CD8-positive, alpha-beta memory T cell (primary cell): ENCODE measurements at regions not wholly inside any gene's neighbourhood (a gene's known extent, or its start where the extent isn't known, plus 50 kb on each side); places are given as distances from the start of the nearest gene placed in this dataset.
A peak's percentile ranks its signal among the peaks of the same experiment; 100 is the strongest.
"Not testable (repeated sequence)": the region's sequence is repeated elsewhere in the genome, so short reads cannot be mapped to it uniquely, and the experiment has no call there.

ENCODE experiments used
- CTCF ChIA-PET: fragments of 350-600 bp; sonication (Branson Sonifier 250); formaldehyde crosslinking; loops from one replicate; lab custom pipeline; 2021; ENCODE audit warnings: antibody characterized with exemption; lab: Charles Lee
- POLR2A ChIA-PET: fragments of 350-600 bp; sonication (Branson Sonifier 250); formaldehyde crosslinking; loops from one replicate; lab custom pipeline; 2021; ENCODE audit warnings: antibody characterized with exemption; lab: Charles Lee
- DNase-seq, 5 donors: peaks; one replicate each; pipeline versions ENCODE4 v3.0.0 to v3.0.0-alpha.2; 2020 to 2022; ENCODE audit warnings: mixed read lengths in 1 of 5
- H3K27ac ChIP-seq: one replicate; pipeline ENCODE4 v1.7.0; 2013; ENCODE audit warnings: low read depth, mild to moderate bottlenecking, low read length, moderate library complexity
- H3K27me3 ChIP-seq: 2 replicates; pipeline ENCODE4 v1.7.0; 2013; ENCODE audit warnings: low read length, mild to moderate bottlenecking; ENCODE audit not compliant: insufficient read depth, poor library complexity, severe bottlenecking
- H3K36me3 ChIP-seq: 2 replicates; pipeline ENCODE4 v1.7.0; 2013; ENCODE audit warnings: mild to moderate bottlenecking, low read length, moderate library complexity; ENCODE audit not compliant: insufficient read depth
- H3K4me1 ChIP-seq: 2 replicates; pipeline ENCODE4 v1.7.0; 2013; ENCODE audit warnings: mild to moderate bottlenecking, low read length, moderate library complexity; ENCODE audit not compliant: insufficient read depth
- H3K4me3 ChIP-seq: 2 replicates; pipeline ENCODE4 v1.7.0; 2013; ENCODE audit warnings: mild to moderate bottlenecking, low read length
- H3K9me3 ChIP-seq: 2 replicates; pipeline ENCODE4 v1.7.0; 2013; ENCODE audit warnings: mild to moderate bottlenecking, low read length
- H3K27ac Mint-ChIP-seq, 8 donors: one replicate each; pipeline ENCODE4 v1.8.0; 2020 to 2021; ENCODE audit warnings: mixed read lengths in 8 of 8, mild to moderate bottlenecking in 6 of 8, inconsistent platforms in 3 of 8, moderate library complexity in 3 of 8
- H3K27me3 Mint-ChIP-seq, 2 donors: one replicate each; pipeline ENCODE4 v1.8.0; 2020 to 2021; ENCODE audit warnings: mixed read lengths in 2 of 2, mild to moderate bottlenecking in 1 of 2, moderate library complexity in 1 of 2
- H3K36me3 Mint-ChIP-seq, 3 donors: one replicate each; pipeline ENCODE4 v1.8.0; 2020 to 2021; ENCODE audit warnings: mixed read lengths in 3 of 3, inconsistent platforms in 1 of 3, mild to moderate bottlenecking in 1 of 3
- H3K4me1 Mint-ChIP-seq, 3 donors: one replicate each; pipeline ENCODE4 v1.8.0; 2020 to 2021; ENCODE audit warnings: mixed read lengths in 3 of 3, inconsistent platforms in 1 of 3, mild to moderate bottlenecking in 1 of 3
- H3K4me3 Mint-ChIP-seq, 7 donors: one replicate each; pipeline ENCODE4 v1.8.0; 2020 to 2021; ENCODE audit warnings: mixed read lengths in 7 of 7, mild to moderate bottlenecking in 6 of 7, moderate library complexity in 4 of 7, inconsistent platforms in 2 of 7
- H3K9me3 Mint-ChIP-seq, 5 donors: one replicate each; pipeline ENCODE4 v1.8.0; 2020 to 2022; ENCODE audit warnings: mixed read lengths in 5 of 5, mild to moderate bottlenecking in 3 of 5, moderate library complexity in 2 of 5, inconsistent platforms in 1 of 5

DNA sequence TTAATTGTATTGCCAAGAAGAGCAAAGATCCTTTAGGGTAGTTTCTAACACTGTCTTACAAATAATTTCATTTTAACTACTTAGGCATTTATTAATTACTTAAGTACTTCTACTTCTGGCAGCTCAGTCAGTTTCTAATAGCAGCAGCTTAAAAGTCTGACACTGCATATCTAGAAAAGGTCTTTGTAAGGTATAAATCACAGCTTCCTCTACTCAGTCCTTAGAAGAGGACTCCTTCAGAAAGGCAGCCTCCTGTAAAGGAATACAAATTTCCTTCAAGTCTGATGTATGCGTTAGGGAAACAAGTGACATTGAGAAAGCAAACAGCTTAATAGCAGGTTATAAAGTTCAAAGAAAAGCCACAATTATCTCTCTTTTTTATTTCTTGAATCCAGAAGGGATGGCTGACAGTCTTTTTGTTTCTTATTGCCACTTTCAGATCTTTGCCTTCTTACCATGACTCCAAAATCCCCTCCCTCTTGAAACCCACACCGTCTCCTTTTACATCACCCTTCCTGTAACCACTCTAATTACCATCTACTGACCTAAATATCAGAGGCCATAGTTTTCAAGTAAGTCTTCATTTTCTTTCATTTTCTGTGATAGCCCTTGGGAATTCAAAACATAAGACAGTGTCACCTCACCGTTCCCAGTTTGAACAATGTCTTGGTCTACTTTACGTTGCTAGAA lies 109.5 kb downstream of the CGGBP1 start:
- DNase-seq: no peak
- Histone ChIP-seq H3K27me3 (no peaks in the 10 kb centered on the region), H3K4me3 (no peak overlapping the region), H3K9me3 (no peaks in the 10 kb centered on the region), H3K27ac (no peak overlapping the region), H3K4me1 (no peaks in the 10 kb centered on the region), H3K36me3 (no peaks in the 10 kb centered on the region)
- POLR2A ChIA-PET: no interaction called here
- Mint-ChIP-seq H3K27ac (peak overlapping the region in 1 of 8 donors; percentile 22), H3K9me3 (no peaks in the 10 kb centered on the region), H3K36me3 (no peaks in the 10 kb centered on the region), H3K27me3 (peaks cover 7 to 17% of the 10 kb centered on the region in 2 donors), H3K4me1 (no peaks in the 10 kb centered on the region), H3K4me3 (no peak overlapping the region)
- CTCF ChIA-PET: no interaction called here

DNA sequence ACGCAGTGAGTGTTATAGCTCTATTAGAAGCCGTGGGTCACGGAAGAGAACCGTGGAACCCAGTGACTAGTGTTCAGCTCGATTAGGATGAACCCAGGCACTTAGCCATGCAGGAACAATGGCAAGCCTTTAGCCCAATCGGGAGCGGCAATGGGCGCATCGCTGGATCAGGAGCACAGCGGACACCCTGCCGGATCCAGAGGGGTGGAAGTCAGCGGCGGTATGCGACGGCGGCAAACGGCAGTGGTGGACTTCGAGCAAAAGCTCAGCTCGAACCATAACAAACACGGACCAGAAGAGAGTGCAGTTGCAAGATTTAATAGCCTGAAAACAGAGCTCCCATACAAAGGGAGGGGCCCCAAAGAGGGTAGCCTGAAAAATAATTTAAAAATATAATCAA lies 112.8 kb downstream of the CGGBP1 start:
- POLR2A ChIA-PET: not testable (repeated sequence)

DNA sequence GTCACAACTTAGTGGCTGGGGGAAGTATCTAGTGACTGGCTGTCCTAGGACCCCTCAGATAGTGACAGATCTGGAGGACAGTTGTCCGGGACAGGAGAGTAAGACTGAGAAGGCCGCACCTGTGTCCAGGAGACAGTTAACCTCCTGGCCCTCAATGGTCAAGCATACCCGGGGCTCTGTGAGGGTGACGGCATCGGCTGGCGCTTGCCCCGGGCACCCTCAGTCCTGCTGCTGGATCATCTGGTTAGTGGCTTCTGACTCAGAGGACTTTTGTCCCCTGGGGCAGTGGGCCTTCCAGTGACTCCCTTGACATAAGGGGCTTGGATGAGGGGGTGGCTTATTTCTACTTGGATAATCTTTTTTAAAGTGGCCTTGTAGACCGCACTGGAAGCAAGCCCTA lies 116.5 kb downstream of the CGGBP1 start:
- H3K4me3 ChIP-seq, POLR2A ChIA-PET, H3K9me3 Mint-ChIP-seq, CTCF ChIA-PET, H3K27ac ChIP-seq, H3K27ac Mint-ChIP-seq, H3K36me3 Mint-ChIP-seq, H3K4me1 Mint-ChIP-seq, H3K4me3 Mint-ChIP-seq, H3K4me1 ChIP-seq, DNase-seq, H3K36me3 ChIP-seq, H3K27me3 ChIP-seq, H3K9me3 ChIP-seq: not testable (repeated sequence)
- H3K27me3 Mint-ChIP-seq: peaks cover 7 to 10% of the 10 kb centered on the region in 2 donors

More for the DNA sequence above, 112.8 kb downstream of the CGGBP1 start:
- H3K4me3 ChIP-seq, DNase-seq, H3K27ac ChIP-seq, H3K27ac Mint-ChIP-seq, H3K27me3 ChIP-seq, H3K4me1 Mint-ChIP-seq, H3K4me3 Mint-ChIP-seq, H3K9me3 ChIP-seq, H3K9me3 Mint-ChIP-seq, CTCF ChIA-PET, H3K36me3 ChIP-seq, H3K4me1 ChIP-seq, H3K36me3 Mint-ChIP-seq: not testable (repeated sequence)
- H3K27me3 Mint-ChIP-seq: peaks cover 6 to 13% of the 10 kb centered on the region in 2 donors

DNA sequence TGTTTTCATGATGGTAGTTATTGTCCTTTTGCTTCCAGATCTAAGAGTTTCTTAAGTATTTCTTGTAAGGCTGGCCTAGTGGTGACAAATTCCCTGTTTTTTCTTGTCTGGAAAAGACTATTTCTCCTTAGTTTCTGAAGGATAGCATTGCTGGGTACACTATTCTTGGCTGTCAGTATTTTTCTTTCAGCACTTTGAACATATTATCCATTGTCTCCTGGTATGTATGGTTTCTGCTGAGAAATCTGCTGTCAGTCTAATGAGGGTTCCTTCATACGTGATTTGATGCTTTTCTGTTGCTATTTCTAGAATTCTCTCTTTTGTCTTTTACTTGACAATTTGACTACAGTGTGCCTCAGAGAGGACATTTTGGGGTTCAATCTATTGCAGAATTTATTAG lies 134.3 kb downstream of the CGGBP1 start:
- H3K27me3 Mint-ChIP-seq: peaks cover 0 to 2% of the 10 kb centered on the region in 2 donors
- H3K36me3 Mint-ChIP-seq: peaks cover 0 to 1% (median 0%) of the 10 kb centered on the region in 3 donors
- H3K27ac Mint-ChIP-seq: no peak overlapping the region

GRCh38 chr3:87920549-87920948 lies 138.3 kb downstream of the CGGBP1 start:
- H3K36me3 Mint-ChIP-seq: peaks cover 0 to 1% (median 0%) of the 10 kb centered on the region in 3 donors
- Histone ChIP-seq H3K27me3 (no peaks in the 10 kb centered on the region), H3K36me3 (no peaks in the 10 kb centered on the region), H3K4me3 (no peak overlapping the region), H3K4me1 (no peaks in the 10 kb centered on the region), H3K9me3 (no peaks in the 10 kb centered on the region), H3K27ac (no peak overlapping the region)
- POLR2A ChIA-PET: no interaction called here
- H3K4me3 Mint-ChIP-seq: no peak overlapping the region
- peak overlapping the region in 1 of 8 donors; percentile 77 for H3K27ac Mint-ChIP-seq
- peaks cover 9 to 21% (median 17%) of the 10 kb centered on the region in 5 donors for H3K9me3 Mint-ChIP-seq
- H3K27me3 Mint-ChIP-seq: peaks cover 0 to 2% of the 10 kb centered on the region in 2 donors
- CTCF ChIA-PET: no interaction called here
- H3K4me1 Mint-ChIP-seq: no peaks in the 10 kb centered on the region
- no peak for DNase-seq

More for the DNA sequence above, 134.3 kb downstream of the CGGBP1 start:
- H3K27me3 ChIP-seq: no peaks in the 10 kb centered on the region
- no peaks in the 10 kb centered on the region for H3K4me1 Mint-ChIP-seq
- no peak overlapping the region for H3K27ac ChIP-seq
- H3K36me3 ChIP-seq: no peaks in the 10 kb centered on the region
- H3K9me3 Mint-ChIP-seq: peaks cover 9 to 29% (median 20%) of the 10 kb centered on the region in 5 donors
- H3K4me3 Mint-ChIP-seq: no peak overlapping the region
- H3K9me3 ChIP-seq: no peaks in the 10 kb centered on the region
- no peak for DNase-seq
- ChIA-PET POLR2A (no interaction called here), CTCF (no interaction called here)
- no peaks in the 10 kb centered on the region for H3K4me1 ChIP-seq
- H3K4me3 ChIP-seq: no peak overlapping the region

GRCh38 chr3:87901141-87901540 lies 157.7 kb downstream of the CGGBP1 start:
- Histone ChIP-seq H3K9me3 (no peaks in the 10 kb centered on the region), H3K4me1 (no peaks in the 10 kb centered on the region), H3K27ac (no peak overlapping the region), H3K4me3 (no peak overlapping the region), H3K27me3 (no peaks in the 10 kb centered on the region), H3K36me3 (no peaks in the 10 kb centered on the region)
- ChIA-PET CTCF (no interaction called here), POLR2A (no interaction called here)
- no peaks in the 10 kb centered on the region for H3K4me1 Mint-ChIP-seq
- H3K27me3 Mint-ChIP-seq: no peaks in the 10 kb centered on the region
- H3K4me3 Mint-ChIP-seq: no peak overlapping the region
- H3K36me3 Mint-ChIP-seq: no peaks in the 10 kb centered on the region
- H3K9me3 Mint-ChIP-seq: no peaks in the 10 kb centered on the region
- no peak overlapping the region for H3K27ac Mint-ChIP-seq
- no peak for DNase-seq

GRCh38 chr3:87900061-87900460 lies 158.7 kb downstream of the CGGBP1 start:
- DNase-seq: no peak
- Histone ChIP-seq H3K4me1 (no peaks in the 10 kb centered on the region), H3K27ac (no peak overlapping the region), H3K9me3 (no peaks in the 10 kb centered on the region), H3K4me3 (no peak overlapping the region), H3K36me3 (no peaks in the 10 kb centered on the region), H3K27me3 (no peaks in the 10 kb centered on the region)
- CTCF ChIA-PET: no interaction called here
- H3K4me1 Mint-ChIP-seq: no peaks in the 10 kb centered on the region
- H3K27ac Mint-ChIP-seq: no peak overlapping the region
- POLR2A ChIA-PET: no interaction called here
- H3K27me3 Mint-ChIP-seq: peaks cover 0 to 3% of the 10 kb centered on the region in 2 donors
- no peaks in the 10 kb centered on the region for H3K9me3 Mint-ChIP-seq
- no peaks in the 10 kb centered on the region for H3K36me3 Mint-ChIP-seq
- H3K4me3 Mint-ChIP-seq: no peak overlapping the region

DNA sequence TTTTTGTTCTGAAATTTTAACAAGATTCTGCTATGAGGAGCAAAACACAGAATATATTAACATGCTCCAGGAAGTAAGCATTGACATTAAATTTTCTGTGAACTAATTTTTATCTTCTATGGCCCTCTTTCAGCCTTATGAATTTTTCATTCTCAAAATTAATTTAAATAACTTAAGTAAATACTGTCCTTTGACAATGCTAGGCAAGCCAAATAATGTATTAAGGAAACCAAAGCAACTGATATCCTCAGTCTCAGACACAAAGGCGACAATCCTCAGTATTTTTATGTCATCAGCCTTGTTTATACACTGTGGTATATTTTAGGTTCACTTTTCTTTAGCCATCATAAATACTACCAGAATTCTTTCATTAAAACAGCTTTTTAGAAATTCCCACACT lies 159.8 kb downstream of the CGGBP1 start:
- CTCF ChIA-PET: no interaction called here

More for the DNA sequence above, 159.8 kb downstream of the CGGBP1 start:
- Histone ChIP-seq H3K27me3 (no peaks in the 10 kb centered on the region), H3K27ac (no peak overlapping the region), H3K9me3 (no peaks in the 10 kb centered on the region), H3K4me3 (no peak overlapping the region), H3K4me1 (no peaks in the 10 kb centered on the region), H3K36me3 (no peaks in the 10 kb centered on the region)
- POLR2A ChIA-PET: no interaction called here
- Mint-ChIP-seq H3K4me3 (no peak overlapping the region), H3K27ac (no peak overlapping the region), H3K36me3 (no peaks in the 10 kb centered on the region), H3K4me1 (no peaks in the 10 kb centered on the region), H3K9me3 (no peaks in the 10 kb centered on the region), H3K27me3 (peaks cover 0 to 3% of the 10 kb centered on the region in 2 donors)
- no peak for DNase-seq
